PC-3 (cell line): ENCODE measurements at regions not wholly inside any gene's neighbourhood (a gene's known extent, or its start where the extent isn't known, plus 50 kb on each side); places are given as distances from the start of the nearest gene placed in this dataset.

Experiments
- CTCF ChIP-seq: fragments of 300-600 bp; sonication (generic); conservative IDR thresholded peaks from 2 replicates; pipeline ENCODE4 v1.5.1; 2017; ENCODE audit warnings: antibody characterized with exemption, low read depth, mild to moderate bottlenecking, low read length
- EZH2 ChIP-seq: fragments of 300-600 bp; sonication (generic); IDR thresholded peaks from one replicate; pipeline ENCODE4 v1.6.1; 2017; ENCODE audit warnings: antibody characterized with exemption, mild to moderate bottlenecking, low read length; ENCODE audit not compliant: unreplicated experiment
- EZH2phosphoT487 ChIP-seq: fragments of 300-600 bp; sonication (generic); IDR thresholded peaks from 2 replicates; pipeline ENCODE4 v1.6.1; 2018; ENCODE audit warnings: mild to moderate bottlenecking, antibody characterized with exemption, low read length, borderline replicate concordance

- TF ChIP-seq CTCF (no peak), EZH2 (no peak), EZH2phosphoT487 (no peak)
Measured at GRCh38 chr7:115349635-115350034, 427.7 kb downstream of the MDFIC start.
